ENCODE measurements at regions not wholly inside any gene's neighbourhood (a gene's known extent, or its start where the extent isn't known, plus 50 kb on each side); places are given as distances from the start of the nearest gene placed in this dataset.

DNA sequence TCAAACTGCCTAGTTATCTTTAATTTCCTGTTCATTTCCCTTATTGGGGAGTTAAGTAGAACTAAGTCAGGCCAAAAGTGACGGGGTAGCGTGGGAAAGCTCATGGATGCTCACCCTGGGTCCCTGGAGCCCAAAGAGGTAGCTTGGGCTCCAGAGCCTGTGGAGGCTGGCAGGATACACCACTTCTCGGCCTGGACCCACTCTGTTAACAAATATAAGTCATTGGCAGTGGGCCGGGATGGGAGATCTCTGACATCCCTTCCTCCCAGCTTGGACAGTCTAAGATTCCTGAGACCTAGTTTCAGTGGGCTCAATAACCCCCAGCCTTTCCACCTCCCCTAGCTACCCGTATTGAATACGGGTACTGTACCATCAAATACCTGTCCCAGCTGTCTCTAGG is 106.1 kb downstream of the EFNB1 start:
- Histone ChIP-seq H3K4me3 (no peak overlapping the region), H3K4me1 (no peaks in the 10 kb centered on the region), H3K9me3 (no peaks in the 10 kb centered on the region), H3K27ac (no peak overlapping the region), H3K27me3 (no peaks in the 10 kb centered on the region), H3K36me3 (ENCODE audit: low read depth, missing control alignments) (no peaks in the 10 kb centered on the region)
- no peak for TF ChIP-seq POLR2A (IDR thresholded peaks at IDR 0.05)
- TF ChIP-seq, protein P1, sequence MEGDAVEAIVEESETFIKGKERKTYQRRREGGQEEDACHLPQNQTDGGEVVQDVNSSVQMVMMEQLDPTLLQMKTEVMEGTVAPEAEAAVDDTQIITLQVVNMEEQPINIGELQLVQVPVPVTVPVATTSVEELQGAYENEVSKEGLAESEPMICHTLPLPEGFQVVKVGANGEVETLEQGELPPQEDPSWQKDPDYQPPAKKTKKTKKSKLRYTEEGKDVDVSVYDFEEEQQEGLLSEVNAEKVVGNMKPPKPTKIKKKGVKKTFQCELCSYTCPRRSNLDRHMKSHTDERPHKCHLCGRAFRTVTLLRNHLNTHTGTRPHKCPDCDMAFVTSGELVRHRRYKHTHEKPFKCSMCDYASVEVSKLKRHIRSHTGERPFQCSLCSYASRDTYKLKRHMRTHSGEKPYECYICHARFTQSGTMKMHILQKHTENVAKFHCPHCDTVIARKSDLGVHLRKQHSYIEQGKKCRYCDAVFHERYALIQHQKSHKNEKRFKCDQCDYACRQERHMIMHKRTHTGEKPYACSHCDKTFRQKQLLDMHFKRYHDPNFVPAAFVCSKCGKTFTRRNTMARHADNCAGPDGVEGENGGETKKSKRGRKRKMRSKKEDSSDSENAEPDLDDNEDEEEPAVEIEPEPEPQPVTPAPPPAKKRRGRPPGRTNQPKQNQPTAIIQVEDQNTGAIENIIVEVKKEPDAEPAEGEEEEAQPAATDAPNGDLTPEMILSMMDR (IDR thresholded peaks at IDR 0.05), result no peak
- intact Hi-C loops (cut with DNase I; ENCODE audit: low total_unique reads), result no loop called here
- 86 to 88% methylated on average over 3 to 6 of the region's 6 CpGs for WGBS, 2 donors
- no peak for DNase-seq

DNA sequence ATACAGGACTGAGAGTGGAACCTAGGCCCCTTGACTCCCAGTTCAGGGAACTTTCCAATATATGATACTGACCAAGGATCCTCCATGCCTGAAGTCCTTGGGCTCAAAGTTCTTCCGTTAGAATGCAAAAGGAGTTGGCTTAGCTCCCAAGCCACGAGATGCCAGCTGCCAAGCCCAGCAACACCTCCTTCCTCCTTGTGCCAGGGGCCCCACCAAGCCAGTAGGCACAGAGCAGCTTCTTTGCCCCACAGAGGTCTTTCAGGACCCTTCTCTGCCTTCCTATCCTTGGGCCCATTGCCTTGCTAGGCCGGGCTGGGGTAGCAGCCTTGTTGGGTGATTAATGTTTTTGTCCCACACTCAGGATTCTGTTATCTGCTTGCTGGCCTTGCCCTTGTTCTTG is 105.6 kb downstream of the EFNB1 start:
- no peak overlapping the region for H3K4me3 ChIP-seq
- intact Hi-C loops (cut with DNase I; ENCODE audit: low total_unique reads), result no loop called here
- peak; percentile 16 for DNase-seq
- H3K27me3 ChIP-seq, result no peaks in the 10 kb centered on the region
- TF ChIP-seq POLR2A (IDR thresholded peaks at IDR 0.05), result no peak
- TF ChIP-seq, protein P1 (IDR thresholded peaks at IDR 0.05), result no peak
- H3K4me1 ChIP-seq, result no peaks in the 10 kb centered on the region
- no peak overlapping the region for H3K27ac ChIP-seq
- no peaks in the 10 kb centered on the region for H3K36me3 ChIP-seq (ENCODE audit: low read depth, missing control alignments)
- no peaks in the 10 kb centered on the region for H3K9me3 ChIP-seq
- 36 to 60% methylated on average over 1 to 3 of the region's 3 CpGs for WGBS, 2 donors

GRCh38 chrX:68932611-68933010 is 103.8 kb downstream of the EFNB1 start:
- intact Hi-C loops (cut with DNase I; ENCODE audit: low total_unique reads), result no loop called here
- H3K27ac ChIP-seq, result no peak overlapping the region
- no peak for TF ChIP-seq POLR2A (IDR thresholded peaks at IDR 0.05)
- TF ChIP-seq, protein P1 (IDR thresholded peaks at IDR 0.05), result no peak

GRCh38 chrX:68931345-68931744 is 102.5 kb downstream of the EFNB1 start:
- no peaks in the 10 kb centered on the region for H3K9me3 ChIP-seq
- no peak overlapping the region for H3K4me3 ChIP-seq
- DNase-seq, result no peak
- 71% methylated on average over 3 of the region's 4 CpGs; no CpG with 5 or more reads in 1 of the 2 donors for WGBS, 2 donors
- no peaks in the 10 kb centered on the region for H3K36me3 ChIP-seq (ENCODE audit: low read depth, missing control alignments)
- intact Hi-C loops (cut with DNase I; ENCODE audit: low total_unique reads), result no loop called here
- H3K4me1 ChIP-seq, result no peaks in the 10 kb centered on the region
- H3K27me3 ChIP-seq, result no peaks in the 10 kb centered on the region
- no peak for TF ChIP-seq POLR2A (IDR thresholded peaks at IDR 0.05)
- TF ChIP-seq, protein P1 (IDR thresholded peaks at IDR 0.05), result no peak
- H3K27ac ChIP-seq, result no peak overlapping the region

More at GRCh38 chrX:68932611-68933010, 103.8 kb downstream of the EFNB1 start:
- Histone ChIP-seq H3K4me1 (no peaks in the 10 kb centered on the region), H3K4me3 (no peak overlapping the region), H3K36me3 (ENCODE audit: low read depth, missing control alignments) (no peaks in the 10 kb centered on the region), H3K27me3 (no peaks in the 10 kb centered on the region), H3K9me3 (no peaks in the 10 kb centered on the region)
- WGBS, 2 donors, result 40 to 47% methylated on average over 4 of the region's 4 CpGs
- DNase-seq, result peak; percentile 38

DNA sequence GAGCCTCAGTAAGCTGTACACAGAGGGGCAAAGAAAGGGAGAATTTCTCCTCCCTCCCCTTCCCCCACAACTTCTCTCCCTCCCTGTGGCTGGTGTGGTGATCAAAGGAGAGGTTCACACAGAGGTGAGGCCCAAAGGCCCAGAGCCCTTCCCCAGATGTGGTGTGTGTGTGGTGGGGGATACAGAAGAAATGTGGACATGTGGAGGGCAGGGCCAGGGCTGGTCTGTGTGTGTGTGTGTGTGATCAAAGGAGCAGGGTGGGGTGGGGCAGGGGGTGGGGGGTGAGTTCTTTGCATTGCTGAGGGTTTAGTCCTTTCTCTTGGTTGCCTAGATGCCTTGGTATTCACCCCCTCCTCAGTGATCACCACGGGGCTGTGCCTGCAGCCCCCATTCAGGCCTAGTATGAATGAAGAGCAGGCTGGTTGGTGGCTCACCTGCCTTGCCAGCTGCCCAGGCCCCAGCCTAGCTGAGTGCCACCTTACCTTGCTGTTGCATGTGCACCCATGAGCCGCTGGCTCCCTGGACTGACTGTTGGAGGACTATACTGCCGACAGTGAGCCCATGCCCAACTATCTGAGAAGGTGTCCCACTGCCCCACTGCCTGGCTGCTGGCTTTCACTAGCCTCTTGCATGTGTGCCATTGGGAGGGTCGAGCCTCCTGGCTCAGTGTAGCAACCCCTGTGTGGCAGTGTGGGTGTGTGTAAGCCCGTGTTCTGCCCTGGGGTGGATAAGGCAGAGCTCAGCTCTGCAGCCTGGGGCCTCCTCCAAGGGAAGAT is 101.9 kb downstream of the EFNB1 start:
- H3K36me3 ChIP-seq (ENCODE audit: low read depth, missing control alignments), result no peaks in the 10 kb centered on the region
- intact Hi-C loops (cut with DNase I; ENCODE audit: low total_unique reads), result no loop called here
- no peak for DNase-seq
- no peaks in the 10 kb centered on the region for H3K4me1 ChIP-seq
- no peak overlapping the region for H3K27ac ChIP-seq
- TF ChIP-seq, protein P1 (IDR thresholded peaks at IDR 0.05), result no peak
- TF ChIP-seq POLR2A (IDR thresholded peaks at IDR 0.05), result no peak
- no peaks in the 10 kb centered on the region for H3K27me3 ChIP-seq
- H3K4me3 ChIP-seq, result no peak overlapping the region
- 52% methylated on average over 2 of the region's 5 CpGs; no CpG with 5 or more reads in 1 of the 2 donors for WGBS, 2 donors
- no peaks in the 10 kb centered on the region for H3K9me3 ChIP-seq

Measured in testis (tissue), 2 donors.